Ureter (tissue), 1 donor: ENCODE measurements at regions not wholly inside any gene's neighbourhood (a gene's known extent, or its start where the extent isn't known, plus 50 kb on each side); places are given as distances from the start of the nearest gene placed in this dataset.
"Not testable (repeated sequence)": the region's sequence is repeated elsewhere in the genome, so short reads cannot be mapped to it uniquely, and the experiment has no call there.

Experiments used
- DNase-seq: peaks from one replicate; pipeline ENCODE4 v3.0.0-alpha.2; 2020; ENCODE audit warnings: low spot score
- donor health status: DM: yes; HTN: yes; CAD: no.

- not testable (repeated sequence) for DNase-seq
These were observed 801.8 kb upstream of the CHD1 start for GRCh38 chr5:99730653-99731052.

GRCh38 chr5:99724732-99725290, 796.0 kb upstream of the CHD1 start:
- no peak for DNase-seq

DNA sequence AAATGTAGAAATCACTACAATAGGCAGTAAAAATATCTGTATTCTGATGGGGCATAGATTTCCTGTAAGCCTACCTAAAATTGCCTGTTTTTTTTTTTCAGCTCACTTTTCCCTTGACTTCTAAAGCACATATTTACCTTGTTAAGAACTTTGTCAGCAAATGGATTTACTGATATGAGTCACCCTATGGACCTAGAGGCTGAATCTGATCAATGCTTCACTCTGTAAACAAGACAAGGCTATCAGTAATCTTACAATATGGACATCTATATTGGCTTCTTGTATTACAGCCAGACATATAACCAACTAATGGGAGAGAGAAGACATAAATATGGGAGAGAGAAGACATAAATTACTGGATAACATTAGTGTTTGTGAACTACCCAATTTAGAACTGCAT, 792.7 kb upstream of the CHD1 start:
- no peak for DNase-seq

- no peak for DNase-seq
These were observed 787.1 kb upstream of the CHD1 start for GRCh38 chr5:99715921-99716320.

DNA sequence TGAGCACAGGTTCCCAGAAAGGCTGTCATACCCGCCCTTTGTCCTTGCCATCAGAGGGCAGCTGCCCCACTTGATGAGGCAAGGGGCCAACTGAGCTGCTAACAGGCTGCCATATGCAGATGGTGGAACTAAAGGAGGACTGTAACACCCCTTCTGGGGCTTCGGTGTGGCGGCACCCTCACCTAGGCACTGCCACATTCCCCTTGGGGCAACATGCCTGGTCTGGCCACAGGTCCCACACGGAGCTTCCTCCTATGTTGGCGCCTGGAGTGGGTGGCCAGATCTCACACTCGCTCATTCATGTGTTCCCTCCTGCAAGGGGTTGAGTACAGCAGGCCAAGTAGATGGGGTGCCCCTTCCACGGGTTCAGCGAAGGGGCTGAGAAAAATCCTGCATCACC, 777.4 kb upstream of the CHD1 start:
- DNase-seq: no peak

DNA sequence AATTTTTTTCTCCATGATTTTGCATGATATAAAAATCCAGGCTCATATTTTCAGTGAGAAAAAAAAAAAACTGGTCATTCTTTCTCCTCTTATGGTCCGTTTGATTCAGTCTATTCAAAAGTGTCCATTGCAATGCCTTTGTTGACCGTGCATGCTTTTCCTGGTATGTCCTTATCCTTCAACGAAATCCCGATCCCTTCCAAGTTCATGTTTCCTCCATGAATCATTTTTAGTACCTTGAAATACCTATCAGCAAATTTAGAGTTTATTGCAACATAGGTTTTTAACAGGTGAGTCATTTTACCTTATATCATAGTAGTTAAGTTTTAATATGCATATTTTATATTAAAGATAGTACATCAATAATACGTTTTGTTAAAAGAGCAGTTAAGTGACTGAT, 773.8 kb upstream of the CHD1 start:
- no peak for DNase-seq

- no peak for DNase-seq
These were observed 766.1 kb upstream of the CHD1 start for GRCh38 chr5:99694884-99695283.

- DNase-seq: no peak
These were observed 757.7 kb upstream of the CHD1 start for GRCh38 chr5:99686538-99686937.

DNA sequence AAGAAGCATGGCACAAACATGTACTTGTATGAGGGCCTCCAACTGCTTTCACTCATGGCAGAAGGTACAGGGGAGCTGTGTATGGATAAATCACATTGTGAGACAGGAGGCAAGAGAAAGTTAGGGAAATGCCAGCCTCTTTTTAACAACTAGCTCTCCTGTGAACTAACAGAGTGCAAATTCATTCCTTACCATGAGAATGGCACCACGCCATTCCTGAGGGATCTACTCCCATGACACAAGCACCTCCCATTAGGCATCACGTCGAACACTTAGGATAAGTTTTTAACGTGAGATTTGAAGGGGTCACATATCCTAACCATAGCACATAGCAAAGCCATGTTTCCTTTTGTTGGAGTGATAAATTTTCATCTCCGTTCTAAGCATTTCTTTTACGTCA, 747.2 kb upstream of the CHD1 start:
- no peak for DNase-seq

GRCh38 chr5:99674101-99674500, 745.3 kb upstream of the CHD1 start:
- no peak for DNase-seq

GRCh38 chr5:99664972-99665371, 736.2 kb upstream of the CHD1 start:
- DNase-seq: no peak

DNA sequence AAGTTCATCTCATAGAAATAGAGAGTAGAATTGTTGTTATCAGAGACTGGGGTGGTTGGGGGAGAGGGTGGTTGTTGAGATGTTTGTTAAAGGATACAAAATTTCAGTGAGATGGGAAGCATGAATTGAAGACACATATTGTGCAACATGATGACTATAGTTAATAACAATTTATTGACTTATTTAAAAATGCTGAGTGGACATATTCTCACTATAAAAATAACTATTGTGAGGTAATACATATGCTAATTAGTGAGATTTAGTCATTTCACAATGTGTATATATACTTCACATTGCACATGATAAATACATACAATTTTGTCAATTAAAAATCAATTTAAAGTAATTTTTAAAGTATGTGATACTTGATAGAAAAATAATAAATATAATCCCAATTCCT, 722.5 kb upstream of the CHD1 start:
- DNase-seq: no peak

- no peak for DNase-seq
These were observed 717.3 kb upstream of the CHD1 start for GRCh38 chr5:99646011-99646647.

GRCh38 chr5:99644822-99645221, 716.0 kb upstream of the CHD1 start:
- no peak for DNase-seq

DNA sequence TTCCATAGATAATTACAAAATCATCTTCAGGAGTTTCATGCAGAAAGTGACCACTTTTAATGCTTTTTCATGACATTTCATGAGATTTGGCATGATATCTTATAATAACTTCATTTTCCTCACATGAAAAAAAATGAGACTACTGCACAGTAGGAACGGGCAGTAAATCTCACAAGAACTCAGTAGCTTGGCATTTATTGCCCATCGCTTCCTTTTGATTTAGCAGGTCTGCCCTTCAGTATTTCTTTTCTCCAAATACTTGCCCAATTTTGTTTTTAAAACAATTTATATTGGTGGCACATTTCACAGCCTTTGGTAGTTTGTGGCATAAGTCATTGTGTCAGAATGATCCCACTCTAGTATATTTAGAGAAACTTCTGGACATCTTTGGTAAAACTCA, 711.8 kb upstream of the CHD1 start:
- DNase-seq: no peak

GRCh38 chr5:99639905-99640304, 711.1 kb upstream of the CHD1 start:
- no peak for DNase-seq

GRCh38 chr5:99636663-99637062, 707.9 kb upstream of the CHD1 start:
- DNase-seq: no peak

GRCh38 chr5:99621772-99622681, 693.2 kb upstream of the CHD1 start:
- no peak for DNase-seq

GRCh38 chr5:99617335-99617734, 688.5 kb upstream of the CHD1 start:
- DNase-seq: no peak

DNA sequence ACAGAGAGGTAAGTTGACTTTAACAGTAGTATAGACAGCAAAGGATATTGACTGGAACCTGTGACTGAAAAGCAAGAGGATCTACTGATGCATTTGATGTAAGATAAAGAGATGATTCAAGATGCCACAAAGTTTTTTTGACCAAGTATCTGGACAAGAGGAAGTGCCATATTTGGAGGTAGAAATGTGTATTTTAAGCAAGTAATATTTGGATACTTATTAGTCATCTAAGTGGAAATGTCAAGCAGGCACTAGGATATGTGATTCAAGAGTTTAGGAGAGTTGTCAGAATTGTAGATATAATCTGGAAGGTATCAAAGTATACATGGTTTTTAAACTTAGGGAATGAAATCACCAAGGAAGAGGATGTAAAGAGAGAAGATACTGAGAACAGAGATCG, 686.1 kb upstream of the CHD1 start:
- DNase-seq: no peak

- no peak for DNase-seq
These were observed 678.3 kb upstream of the CHD1 start for GRCh38 chr5:99607124-99607523.

DNA sequence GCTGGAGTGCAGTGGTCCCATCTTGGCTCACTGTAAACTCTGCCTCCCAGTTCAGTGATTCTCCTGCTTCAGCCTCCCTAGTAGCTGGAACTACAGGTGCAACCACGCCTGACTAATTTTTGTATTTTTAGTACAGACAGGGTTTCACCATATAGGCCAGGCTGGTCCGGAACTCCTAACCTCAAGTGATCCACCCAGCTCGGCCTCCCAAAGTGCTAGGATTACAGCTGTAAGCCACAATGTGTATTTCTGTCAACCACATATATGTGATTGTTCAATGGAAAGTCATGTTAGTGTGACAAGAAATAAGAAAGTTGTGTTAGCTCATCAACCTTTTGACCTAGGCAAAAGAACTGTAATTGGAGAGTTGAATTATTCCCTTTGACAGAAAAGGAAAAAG, 677.1 kb upstream of the CHD1 start:
- no peak for DNase-seq

DNA sequence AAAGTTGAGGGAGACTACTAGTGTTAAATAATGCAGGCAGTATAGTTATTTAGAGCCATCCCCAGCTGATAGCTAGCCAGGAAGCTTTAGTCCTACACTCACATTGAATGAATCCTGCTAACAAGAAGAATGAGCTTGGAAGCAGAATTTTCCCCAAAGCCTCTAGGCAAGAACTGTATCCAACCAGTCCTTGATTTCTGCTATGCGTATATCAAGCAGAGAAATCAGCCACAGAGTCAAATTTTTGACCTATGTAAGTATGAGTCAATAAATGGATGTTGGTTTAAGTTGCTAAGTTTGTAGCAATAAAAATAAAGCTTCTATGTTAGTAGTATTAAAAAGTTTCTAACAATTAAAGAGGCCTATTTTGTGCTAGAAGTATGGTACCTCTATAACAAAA, 672.1 kb upstream of the CHD1 start:
- DNase-seq: no peak
